SKM-1 (cell line): ENCODE measurements at regions not wholly inside any gene's neighbourhood (a gene's known extent, or its start where the extent isn't known, plus 50 kb on each side); places are given as distances from the start of the nearest gene placed in this dataset.
A peak's percentile ranks its signal among the peaks of the same experiment; 100 is the strongest.

Source experiments
- DNase-seq: peaks from one replicate; lab custom pipeline; 2025; ENCODE audit not compliant: unreplicated experiment; lab: John Stamatoyannopoulos, UW

DNA sequence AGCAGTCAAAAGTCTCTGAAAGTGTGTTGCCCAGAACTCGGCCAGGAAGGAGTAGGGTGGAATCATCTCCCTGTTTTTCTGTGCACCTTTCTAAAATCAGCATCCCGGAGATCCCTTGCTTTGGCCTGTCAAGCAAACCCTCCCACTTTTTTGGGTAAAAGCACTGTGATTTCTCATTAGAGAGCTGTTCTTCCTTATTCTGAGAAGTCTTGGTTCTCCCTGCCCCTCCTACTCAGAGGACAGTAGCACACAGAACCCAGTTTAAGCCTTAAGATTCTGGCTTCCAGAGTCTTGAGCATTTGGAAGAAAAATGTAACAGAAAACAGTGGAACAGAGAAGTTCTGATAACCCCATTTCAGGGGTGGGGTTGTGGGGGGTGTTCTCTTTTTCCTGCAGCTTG is 52.6 kb upstream of the KATNAL1 start:
- DNase-seq, result no peak

DNA sequence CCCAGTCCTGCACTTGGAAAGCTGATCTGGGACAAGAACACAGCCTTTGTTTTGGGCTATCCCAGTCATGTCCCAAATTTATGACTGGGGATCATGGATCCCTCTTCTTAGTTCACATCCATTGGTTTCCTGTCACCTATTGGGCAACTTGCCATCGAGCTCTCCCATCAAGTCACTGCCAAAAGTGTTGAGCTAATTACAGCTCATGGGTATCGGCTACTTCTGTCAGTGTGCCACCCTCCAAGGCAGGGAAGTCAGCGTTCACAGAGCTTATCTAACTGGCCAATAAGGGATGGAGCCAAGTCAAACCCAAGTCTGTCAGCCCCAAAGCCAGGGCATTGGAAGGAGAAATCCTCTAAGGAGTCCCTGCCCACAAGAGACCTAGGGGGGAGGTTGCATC is 53.2 kb upstream of the KATNAL1 start:
- no peak for DNase-seq

DNA sequence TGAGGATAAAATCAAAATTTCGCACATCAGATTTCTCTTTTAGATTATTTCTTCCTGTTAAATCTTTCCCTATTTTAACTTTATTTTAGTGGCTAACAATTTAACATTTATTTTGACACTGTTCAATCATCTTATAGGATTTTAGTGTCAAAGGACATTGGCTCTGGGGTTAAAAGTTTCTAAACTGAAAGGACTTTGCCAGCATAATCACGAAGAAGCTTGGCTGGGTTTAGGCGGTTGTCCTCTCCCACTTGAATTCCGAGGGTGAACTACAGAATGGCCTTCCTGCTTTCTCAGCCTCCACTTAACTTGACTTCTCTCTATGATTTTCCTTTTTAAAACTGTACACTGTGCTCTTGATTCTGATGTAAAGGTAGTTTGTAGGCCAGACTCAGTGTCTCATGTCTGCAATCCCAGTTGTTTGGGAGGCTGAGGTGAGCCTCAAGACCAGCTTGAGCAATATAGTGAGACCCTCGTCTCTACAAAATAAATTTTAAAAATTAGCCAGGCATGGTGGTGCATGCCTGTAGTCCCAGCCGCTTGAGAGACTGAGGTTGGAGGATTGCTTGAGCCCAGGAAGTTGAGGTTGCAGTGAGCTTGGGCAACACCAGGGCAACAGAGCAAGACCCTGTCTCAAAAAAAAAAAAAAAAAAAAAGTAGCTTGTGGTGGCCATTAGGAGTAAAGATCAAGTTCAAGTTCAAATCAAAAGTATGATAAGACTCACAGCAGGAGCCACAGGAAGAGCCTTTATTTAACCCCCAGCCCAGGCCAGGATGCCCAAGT is 54.8 kb upstream of the KATNAL1 start:
- no peak for DNase-seq

DNA sequence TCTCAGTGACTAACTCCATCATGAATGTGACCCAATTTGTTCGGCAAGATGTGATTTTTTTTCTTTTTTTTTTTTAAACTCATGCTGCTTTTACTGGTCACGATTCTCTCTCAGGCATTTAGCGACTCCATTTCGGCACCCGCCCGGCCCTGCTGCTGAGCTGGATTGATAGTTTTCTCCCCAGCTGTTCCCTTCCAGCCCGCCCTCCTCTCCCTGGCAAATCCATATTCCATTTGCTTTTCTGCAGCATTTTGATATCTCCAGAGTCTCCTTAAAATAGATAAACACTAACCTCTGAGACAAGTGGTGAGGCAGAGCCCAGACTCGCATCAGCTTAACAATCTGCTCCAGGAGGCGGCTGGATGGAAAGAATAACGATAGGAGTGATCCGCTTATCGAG is 55.5 kb upstream of the KATNAL1 start:
- DNase-seq, result no peak

DNA sequence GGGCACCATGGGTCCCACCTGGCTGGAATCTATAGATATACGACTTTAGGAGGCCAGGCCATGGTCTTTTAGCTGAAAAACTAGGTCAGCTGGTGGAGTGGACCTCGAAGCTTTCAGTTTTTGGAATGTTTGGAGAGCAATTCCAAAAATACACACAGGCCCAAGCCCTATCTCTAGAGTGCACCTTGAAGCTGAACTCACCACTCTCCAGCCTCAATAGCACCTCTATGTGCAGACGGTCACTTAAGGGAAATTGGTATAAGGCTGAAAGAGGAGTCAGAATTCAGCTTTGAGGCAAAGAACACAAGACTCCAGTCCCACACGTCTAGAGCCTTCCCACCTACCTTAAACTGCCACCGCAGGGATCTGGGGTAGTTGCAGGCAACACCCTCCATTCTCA is 56.4 kb upstream of the KATNAL1 start:
- no peak for DNase-seq

DNA sequence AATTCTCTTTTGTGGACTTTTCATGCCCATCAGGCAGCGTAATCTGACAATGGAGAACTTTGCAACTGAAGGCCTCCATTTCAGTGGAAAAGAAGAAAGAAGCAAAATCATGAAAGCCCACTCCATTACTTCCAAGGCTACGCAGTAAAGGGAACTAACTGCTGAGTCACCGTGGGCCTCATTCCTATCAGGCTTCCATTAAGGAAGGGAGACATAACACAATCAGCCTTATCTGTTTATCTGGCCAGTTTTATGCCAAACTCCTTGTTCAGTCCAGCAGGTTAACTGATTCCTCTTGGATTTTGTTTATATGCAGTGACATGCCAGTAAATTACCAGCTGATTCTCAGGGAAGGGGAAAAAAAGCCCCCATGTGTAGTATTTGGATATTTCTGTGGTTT is 56.8 kb upstream of the KATNAL1 start:
- DNase-seq, result no peak

DNA sequence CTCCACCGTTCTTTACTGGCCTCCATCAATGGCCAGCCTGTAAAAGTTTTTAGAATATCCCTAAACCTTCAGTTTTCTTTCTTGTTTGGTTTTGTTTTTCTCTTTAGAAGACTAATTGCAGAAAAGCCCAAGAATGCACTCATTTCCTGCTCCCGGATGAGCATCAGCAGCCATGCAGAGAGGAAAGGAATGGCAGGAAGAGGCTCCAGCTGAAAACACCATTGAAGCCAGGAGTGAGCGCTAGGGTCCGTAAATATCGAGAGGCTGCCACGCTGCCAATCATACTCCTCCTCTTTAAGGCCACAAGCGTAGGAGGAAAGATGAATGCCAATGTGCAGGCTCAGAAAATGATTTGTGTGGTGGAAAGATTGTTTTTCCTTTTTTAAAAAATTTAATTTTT is 57.4 kb upstream of the UBE2L5 start:
- no peak for DNase-seq

DNA sequence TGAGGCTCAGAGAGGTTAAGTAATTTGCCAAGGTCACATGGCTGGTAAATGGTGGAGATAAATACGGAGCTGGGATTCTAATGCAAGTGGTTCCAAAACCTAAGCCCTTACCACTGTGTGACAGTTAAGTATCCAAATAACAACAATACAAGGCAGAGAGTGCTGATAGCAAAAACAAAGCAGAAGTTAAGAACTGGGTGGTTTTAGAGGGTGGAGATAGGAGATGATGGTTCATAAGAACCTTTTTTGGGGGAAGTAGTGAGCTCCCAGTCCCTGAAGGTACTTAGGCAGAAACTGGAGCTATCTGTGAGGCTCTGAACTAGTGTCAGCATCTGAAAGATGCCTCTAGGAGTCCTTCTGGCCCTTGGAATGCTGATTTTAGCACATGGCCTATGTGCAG is 56.2 kb upstream of the UBE2L5 start:
- DNase-seq, result no peak

DNA sequence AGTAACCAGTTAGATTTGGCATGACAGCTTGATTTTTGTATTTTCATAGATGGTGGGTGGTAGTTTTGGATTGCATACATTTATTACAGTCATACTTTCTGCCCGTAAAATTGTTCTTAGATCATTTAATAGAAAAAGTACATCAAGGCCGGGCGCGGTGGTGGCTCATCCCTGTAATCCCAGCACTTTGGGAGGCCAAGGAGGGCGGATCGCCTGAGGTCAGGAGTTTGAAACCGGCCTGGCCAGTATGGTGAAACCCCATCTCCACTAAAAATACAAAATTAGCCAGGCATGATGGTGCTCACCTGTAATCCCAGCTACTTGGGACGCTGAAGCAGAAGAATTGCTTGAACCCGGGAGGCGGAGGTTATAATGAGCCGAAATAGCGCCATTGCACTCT is 55.0 kb upstream of the UBE2L5 start:
- no peak for DNase-seq

DNA sequence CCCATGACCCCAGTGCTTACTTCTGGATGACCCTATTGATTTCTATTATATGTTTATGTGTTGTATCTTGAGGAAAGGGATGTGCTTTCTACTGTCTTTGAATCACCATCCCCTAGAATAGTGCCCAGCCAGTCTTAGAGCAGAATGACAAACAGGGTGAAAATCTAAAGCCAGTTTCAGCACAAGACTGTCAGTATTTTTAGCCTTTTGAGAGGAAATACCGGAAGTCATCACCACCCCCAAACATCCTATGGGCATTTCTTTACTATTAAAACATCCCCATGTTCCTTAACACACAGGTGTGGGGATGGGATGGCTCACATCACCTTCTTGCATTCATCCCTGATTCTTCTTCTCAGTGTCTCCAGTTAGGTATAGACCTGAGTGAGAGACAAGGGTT is 52.1 kb upstream of the UBE2L5 start:
- DNase-seq, result no peak

DNA sequence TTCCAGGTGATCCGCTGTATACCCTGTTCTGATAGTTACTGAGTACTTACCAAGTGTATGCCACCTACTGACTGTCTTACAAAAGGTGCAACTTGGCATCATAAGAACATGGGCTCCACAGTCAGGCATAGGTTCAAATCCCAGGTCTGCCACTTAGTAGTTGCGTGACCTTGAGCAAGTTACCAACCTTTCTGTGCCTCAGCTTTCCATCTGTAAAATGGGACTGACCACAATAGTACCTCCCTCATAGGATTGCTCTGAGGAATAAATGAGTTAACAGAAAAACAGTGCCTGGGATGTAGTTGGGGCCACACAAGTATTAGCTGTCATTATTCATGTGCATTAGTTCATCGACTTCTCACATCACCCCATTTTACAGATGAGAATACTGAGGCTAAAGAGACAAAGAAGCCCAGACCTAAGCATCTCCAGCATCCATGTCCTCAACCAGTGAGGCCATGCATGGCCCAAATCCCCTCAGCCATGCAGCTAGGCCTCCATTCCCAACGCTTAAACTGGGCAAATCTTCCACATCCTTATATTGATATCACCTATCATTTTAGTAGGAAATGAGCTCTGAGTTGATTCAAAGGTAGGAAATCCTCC is 51.3 kb upstream of the UBE2L5 start:
- DNase-seq, result no peak

DNA sequence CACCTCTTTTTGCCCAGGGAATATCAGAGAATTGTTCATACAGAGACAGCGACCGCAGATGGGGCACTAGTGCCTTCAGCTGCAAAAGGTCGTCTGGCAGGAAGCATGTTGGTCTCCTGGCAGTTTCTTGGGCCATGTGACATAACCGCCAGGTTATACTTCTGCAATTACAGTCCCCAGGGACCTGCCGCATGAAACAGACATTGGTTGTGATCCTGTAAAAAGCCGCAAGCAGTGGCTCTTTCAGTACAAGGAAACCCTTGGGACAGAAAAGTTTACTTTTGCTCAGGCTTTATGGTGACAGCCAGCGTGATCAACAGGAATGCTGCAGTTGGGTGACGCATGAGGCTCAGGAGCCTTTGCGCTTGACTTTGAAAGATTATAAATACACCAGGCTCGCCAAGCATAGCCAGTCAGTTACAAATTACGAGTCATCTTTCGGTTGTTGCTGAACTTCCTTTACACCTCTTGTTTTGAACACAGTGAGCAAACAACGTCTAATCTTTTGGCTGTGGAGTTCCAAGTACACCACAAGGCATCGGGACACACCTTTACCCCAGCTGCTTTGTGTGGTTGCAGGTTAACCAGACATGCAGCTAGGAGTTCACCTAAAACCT is 50.5 kb upstream of the UBE2L5 start:
- peak; percentile 84 for DNase-seq
